ENCODE measurements at regions not wholly inside any gene's neighbourhood (a gene's known extent, or its start where the extent isn't known, plus 50 kb on each side); places are given as distances from the start of the nearest gene placed in this dataset.
"Not testable (repeated sequence)": the region's sequence is repeated elsewhere in the genome, so short reads cannot be mapped to it uniquely, and the experiment has no call there.

DNA sequence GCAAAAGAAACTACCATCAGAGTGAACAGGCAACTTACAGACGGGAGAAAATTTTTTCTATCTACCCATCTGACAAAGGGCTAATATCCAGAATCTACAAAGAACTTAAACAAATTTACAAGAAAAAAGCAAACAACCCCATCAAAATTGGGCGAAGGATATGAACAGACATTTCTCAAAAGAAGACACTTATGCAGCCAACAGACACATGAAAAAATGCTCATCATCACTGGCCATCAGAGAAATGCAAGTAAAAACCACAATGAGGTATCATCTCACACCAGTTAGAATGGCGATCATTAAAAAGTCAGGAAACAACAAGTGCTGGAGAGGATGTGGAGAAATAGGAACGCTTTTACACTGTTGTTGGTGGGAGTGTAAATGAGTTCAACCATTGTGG lies 206.6 kb upstream of the HTR1E start:
- not testable (repeated sequence) for DNase-seq

DNA sequence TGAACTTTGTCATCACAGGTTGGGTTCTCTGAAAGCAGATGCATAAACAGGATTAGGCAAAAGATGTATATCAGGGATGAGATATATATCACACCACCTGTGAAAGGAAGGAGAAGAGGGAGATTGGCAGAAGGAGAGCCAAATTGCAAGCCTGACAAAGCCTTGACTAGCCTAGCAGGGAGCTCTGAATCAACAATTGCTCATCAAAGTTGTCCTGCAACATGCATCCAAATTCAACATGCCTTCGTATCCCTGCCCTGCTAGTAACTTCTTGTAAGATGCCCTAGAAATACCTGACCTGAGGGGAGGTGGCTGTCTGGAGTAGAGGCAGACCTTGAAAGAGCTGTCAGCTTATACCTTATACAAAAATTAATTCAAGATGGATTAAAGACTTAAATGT lies 207.1 kb upstream of the HTR1E start:
- DNase-seq, result no peak

DNA sequence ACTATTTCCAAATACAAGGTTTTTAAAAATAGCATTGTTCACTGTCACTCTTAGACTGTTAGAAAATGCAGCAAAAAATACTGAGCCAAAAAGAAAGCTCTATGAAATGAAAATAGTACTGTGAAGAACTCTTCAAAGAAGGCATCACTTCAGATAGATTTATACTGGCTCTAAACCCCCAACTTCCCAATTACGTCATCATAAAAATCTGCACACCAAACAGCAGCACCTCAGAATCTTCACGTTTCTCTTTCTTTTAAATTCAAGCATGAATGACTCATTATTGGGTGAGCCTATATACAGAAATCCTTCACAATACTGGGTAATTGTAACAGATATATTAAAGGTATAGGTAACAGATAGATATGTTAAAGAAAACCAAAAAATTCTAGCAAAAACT lies 208.4 kb upstream of the HTR1E start:
- DNase-seq, result no peak

DNA sequence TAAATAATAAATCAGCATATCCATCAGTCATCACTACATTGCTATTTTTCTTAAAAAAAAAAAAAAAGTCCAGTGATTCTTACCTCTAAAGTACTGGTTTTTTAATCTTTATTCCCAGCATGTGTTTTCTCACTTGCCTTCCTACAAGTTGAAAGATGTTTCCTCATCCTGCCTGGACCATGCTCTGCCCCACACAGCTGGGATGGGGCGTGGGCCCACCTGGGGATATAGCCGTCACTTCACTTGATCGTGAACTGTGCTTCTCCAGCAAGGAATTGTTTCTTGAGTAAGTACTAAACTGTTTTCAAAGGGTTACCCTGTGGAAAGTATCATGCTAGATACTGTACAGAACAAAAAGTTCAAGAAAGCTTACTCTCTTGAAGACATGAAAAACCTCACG lies 212.6 kb upstream of the HTR1E start:
- DNase-seq, result no peak

DNA sequence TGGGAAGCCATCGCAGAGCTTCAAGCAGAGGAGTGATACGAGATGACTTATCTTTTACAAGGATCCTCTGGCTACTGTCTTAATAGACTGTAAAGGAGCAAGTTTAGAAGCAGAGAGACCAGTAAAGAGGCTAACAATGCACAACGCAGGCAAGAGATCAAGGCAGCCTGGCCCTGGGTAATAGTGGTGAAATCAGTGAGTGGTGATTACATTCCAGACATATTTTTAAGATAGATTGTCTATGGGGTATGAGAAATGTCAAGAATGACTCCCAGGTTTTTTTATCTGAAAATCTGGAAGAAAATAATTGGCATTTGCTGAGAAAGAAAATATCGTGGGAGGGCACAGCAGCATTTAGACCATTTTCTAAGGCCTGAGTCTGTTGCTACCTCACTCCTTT lies 213.6 kb upstream of the HTR1E start:
- DNase-seq, result no peak

DNA sequence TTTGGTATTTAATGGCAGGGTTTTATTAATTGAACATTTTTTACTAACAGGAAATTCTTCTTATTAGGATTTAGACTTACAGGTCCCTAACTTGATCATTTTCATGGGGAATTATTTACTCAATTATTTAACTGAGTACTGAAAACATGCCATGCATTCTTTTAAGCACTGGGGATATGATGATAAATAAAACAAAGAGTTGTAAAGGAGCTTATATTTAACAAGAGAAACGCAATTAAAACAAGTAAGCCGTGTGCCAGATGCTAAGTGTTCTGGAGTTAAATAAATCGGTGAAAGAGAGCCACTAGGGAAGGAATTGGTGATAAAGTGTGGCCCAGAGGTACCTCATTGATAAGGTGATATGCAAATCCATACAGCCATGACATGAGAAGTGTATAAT lies 214.2 kb upstream of the HTR1E start:
- DNase-seq, result no peak

DNA sequence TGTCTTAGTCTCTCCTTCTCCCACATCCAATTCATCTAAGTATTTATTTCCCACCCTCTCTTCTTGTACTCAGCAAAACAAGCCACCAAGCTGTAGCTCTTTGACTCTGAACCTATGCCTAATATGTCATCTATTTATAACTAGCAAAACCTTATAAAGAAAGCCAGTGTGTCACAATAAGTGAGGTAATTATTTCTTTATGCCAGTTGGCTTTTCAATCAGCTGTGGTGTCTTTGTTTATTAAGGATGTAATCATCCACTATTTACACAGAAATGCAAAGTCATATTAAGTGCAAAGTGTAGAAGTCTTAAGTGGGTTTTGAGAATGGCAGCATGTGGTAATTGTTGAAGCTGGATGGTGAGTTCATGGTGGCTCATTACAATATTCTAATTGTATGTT lies 215.2 kb upstream of the HTR1E start:
- DNase-seq, result no peak

DNA sequence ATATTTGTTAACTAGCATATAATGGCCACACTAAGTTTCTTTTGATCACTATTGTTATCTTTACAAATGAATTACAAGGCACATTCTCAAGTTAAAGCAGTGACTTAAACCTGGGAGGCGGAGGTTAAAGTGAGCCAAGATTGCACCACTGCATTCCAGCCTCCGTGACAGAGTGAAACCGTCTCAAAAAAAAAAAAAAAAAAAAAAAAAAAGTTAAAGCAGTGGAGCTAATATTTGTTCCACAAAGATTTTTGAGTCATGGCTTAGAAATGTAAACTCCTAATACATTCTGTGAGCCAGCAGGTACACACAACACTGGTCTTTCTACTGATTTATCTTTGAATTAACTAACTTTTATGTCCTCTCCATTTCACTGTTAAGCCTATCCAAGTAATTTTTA lies 221.7 kb upstream of the HTR1E start:
- DNase-seq, result no peak

DNA sequence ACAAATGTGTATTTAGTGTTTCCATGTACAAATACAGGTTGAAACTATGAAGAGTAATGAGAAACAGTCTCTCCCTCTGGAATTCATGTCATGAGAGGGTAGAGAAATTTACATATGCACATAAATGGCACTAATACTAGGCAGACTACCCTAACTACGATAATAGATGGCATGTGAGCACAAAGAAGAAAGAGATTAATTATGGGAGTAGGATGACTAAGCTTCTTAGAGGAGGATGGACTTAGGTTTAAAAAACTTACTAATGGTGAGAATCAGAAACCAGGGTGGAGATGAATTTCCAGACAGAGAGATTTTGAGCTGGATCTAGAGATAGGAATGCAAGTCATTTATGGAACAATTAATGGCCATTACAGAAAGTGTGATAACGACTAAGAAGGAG lies 225.3 kb upstream of the HTR1E start:
- DNase-seq, result no peak

DNA sequence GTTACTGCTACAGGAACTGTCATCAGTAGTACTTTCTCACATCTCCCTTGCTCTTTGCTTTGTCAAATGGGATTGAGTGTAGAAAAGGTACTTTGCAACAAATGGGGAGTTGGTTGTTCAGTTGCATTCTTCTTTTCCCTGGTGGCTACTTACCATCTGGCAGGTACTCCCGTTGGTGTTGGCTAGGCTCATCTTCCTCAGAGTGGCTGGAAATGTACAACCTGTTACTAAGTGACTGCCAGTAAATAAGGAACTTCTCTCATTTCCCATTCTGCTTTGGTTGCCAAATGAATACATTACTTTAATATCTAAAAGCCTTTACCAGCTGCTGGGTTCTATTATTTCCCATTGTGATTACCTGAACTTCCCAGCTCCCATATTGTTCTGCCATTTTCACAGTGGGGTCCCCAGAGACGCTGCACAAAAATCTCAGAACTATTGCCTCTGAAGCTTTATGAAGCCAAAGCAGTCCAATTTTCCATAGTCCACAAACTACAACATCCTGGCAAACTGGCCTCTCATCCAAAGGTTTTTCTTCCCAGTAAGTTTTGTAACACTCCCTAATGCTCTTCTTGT lies 229.7 kb upstream of the HTR1E start:
- DNase-seq, result no peak

DNA sequence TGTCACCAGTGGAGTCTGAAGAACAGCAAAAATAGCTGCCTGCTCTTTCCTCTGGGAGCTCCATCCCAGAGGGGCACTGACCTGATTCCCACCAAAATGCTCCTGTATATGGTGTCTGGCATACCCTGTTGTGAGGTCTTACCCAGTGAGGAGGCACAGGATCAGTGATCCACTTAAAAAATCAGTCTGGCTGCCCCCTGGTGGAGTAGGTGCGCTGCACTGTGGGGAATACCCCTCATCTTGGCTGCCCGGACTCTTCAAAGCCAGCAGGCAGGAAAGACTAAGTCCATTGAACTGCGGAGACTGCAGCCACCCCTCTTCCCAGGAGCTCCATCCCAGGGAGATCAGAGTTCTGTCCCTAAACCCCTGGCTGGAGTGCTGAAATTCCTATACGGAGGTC lies 230.9 kb upstream of the HTR1E start:
- DNase-seq, result no peak

DNA sequence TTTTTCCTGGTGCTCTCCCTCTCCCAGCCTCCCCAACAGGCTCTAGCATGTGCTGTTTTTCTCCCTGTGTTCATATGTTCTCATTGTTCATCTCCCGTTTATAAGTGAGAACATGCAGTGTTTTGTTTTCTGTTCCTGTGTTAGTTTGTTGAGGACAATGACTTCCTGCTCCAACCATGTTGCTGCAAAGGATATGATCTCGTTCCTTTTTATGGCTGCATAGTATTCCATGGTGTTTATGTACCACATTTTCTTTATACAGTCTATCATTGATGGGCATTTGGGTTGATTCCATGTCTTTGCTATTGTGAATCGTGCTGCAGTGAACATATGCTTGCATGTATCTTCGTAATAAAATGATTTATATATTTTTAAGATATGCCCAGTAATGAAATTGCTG lies 236.1 kb upstream of the HTR1E start:
- not testable (repeated sequence) for DNase-seq

DNA sequence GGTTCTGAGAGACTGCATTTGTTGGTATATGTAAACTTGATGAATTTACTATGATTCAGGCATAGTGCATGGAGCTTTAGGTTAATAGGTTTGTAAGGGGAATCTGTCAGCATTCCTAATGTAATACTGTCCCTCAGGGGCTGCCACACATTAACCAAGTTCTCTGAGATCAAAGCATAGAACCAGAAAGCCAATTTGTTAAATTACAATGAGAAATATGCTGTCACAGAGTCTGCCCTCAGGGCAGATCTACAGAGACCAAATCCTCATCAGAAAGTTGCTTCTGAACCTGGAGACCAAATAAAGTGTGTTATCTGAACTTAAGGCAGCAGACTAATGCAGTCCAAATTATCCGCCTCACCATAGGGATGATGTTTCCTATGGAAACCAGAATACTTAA lies 250.8 kb upstream of the HTR1E start:
- no peak for DNase-seq

DNA sequence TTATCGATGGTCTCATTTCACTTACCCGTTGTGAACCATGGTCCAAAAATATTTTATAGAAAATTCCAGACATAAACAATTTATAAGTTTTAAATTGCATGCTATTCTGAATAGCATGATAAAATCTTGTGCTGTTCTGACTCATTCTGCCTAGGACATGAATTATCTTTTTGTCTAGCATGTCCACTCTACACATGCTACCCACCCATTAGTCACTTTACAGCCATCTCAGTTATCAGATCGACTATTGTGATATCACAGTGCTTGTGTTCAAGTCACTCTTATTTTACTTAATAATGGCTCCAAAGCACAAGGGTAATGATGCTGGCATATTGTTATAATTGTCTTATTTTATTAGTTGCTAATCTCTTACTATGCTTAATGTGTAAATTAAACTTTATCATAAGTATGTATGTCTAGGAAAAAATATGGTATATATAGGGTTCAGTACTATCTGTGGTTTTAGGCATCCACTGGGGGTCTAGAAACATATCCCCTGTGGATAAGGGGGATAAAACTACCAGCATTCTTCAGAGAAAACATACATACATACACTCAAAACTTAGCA lies 252.0 kb upstream of the HTR1E start:
- DNase-seq, result no peak

DNA sequence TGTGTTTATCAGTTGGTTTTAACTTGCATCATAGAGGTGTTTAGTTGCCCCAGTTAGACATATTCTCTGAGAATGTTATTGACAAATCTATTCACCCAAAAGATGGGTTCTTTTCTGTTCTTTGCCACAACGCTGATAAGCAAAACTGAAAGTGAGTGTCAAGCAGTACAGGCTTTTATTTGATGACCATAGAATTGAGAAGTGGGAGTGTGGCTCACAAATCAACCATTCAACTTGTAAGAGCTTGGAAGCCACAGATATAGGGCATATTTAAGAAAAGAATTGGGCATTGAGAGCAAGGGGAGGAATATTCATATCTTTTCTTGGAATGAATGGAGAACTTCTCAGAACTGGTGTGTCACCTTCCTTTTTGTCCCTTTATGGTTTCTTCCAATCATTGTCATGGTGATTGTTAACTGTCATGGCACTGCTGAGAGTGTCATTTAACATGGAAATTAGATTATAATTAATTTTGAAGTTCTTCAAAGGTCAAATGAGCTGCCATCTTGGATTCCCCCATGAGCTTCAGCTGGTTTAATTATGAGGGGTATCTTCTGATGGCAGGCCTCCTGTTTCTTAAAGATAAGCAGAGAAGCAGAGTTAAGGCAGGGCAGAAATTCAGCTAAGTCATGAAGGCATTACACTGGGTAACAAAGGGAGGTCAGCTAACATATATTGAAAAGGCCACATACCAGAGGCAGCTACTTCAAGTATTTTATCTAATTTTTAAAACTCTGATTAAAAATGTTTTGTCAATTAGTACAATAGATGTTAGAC lies 254.0 kb upstream of the HTR1E start:
- DNase-seq, result no peak

DNA sequence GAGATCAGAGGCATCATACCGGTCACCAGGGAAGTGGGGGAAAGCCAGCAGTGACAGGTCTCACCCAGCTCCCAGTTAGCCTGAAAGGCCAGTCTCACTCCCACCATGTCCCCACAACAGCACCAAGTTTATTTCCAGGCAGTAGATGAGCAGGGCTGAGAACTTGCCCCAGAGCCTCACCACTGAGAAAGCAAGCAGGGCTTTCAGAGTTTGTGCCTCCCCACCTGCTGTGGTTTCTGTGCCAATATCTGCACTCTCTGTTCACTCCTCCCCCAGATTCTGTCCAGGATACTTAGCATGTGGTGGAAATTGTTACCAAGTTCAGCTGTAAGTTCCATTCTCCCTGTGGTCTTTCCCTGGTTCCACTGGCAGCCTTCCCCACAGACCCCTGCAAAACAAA lies 255.0 kb upstream of the HTR1E start:
- DNase-seq, result no peak

DNA sequence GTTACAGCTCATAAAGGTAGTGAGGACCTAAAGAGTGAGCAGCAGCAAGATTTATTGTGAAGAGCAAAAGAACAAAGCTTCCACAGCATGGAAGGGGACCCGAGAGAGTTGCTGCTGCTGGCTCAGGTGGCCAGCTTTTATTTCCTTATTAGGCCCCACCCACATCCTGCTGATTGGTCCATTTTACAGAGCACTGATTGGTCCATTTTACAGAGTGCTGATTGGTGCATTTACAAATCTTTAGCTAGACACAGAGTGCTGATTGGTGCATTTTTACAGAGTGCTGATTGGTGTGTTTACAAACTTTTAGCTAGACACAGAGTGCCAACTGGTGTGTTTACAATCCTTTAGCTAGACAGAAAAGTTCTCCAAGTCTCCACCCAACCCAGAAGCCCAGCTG lies 256.2 kb upstream of the HTR1E start:
- DNase-seq, result not testable (repeated sequence)

DNA sequence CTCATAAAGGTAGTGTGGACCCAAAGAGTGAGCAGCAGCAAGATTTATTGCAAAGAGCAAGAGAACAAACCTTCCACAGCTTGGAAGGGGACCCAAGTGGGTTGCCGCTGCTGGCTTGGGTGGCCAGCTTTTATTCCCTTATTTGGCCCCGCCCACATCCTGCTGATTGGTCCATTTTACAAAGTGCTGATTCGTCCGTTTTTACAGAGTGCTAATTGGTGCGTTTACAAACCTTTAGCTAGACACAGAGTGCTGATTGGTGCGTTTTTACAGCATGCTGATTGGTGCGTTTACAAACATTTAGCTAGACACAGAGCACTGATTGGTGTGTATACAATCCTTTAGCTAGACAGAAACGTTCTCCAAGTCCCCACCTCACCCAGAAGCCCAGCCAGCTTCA lies 265.2 kb upstream of the HTR1E start:
- not testable (repeated sequence) for DNase-seq

DNA sequence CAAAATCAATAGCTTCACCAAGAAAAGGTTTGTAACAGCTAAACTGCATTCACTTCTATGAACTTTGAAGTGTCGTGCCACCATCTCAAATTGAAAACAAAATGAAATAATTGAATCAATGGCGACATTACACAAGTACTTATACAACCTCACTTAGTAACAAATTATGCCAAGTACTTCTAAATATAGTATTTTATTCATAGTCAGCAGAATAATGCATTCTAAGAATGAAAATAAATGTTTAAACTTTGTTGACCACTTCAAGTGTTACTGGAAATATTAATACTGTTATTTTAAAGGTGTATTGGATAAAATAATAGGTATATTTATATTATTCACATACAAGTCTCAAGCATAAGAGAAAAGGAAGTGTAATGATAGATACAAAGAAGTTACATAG lies 280.1 kb upstream of the HTR1E start:
- no peak for DNase-seq

DNA sequence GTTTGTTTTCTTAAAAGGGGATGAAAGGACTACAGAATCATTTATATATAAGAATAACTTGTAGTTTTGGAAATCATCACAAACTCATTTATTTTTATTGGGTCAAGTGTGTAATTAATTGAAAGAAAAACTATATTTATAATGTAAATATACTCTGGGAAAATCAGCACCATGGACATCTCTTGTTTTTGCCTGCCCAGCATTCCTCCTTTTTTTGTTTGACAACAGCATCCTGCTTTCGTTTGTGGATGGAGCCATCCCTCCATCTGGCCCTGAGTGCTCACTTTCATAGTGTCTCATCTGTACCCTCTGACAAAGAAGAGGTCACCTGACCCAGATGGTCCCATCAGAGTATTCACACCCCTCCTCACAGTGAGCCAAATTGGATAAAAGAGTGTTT lies 308.2 kb upstream of the HTR1E start:
- DNase-seq, result no peak

DNA sequence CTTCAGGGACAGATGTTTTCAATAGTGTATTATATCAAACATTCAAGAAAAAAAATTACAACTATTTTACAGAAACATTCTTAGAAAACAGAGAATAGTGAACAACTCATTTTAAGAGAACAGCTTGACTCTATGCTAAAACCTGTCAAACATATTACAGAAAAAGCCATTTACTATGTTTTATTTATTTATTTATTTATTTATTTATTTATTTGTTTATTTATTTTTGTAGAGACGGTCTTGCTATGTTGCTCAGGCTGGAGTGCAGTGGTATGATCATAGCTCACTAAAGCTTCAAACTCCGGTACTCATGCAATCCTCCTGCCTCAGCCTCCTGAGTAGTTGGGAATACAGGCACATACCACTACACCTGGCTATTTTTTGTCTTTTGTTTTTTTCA lies 317.9 kb upstream of the HTR1E start:
- no peak for DNase-seq

DNA sequence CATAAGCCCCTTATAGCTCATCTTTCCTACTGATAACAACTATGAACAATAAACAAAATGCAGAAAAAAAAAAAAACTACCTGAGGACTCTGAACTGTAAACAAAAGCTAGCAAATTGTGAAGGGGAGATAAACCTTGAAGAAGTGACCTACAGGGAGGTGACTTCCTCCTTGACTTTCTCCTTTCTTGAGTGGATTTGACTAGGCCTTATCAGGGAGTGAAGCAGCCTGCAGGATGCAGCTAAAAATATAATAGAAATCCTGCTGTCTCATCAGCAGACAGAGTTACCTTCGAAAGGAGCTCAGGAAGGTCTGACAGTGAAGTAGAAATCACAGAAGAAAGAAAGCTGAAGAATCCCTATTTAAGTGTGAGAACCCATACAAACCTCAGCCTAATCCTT lies 322.0 kb upstream of the HTR1E start:
- DNase-seq, result no peak

DNA sequence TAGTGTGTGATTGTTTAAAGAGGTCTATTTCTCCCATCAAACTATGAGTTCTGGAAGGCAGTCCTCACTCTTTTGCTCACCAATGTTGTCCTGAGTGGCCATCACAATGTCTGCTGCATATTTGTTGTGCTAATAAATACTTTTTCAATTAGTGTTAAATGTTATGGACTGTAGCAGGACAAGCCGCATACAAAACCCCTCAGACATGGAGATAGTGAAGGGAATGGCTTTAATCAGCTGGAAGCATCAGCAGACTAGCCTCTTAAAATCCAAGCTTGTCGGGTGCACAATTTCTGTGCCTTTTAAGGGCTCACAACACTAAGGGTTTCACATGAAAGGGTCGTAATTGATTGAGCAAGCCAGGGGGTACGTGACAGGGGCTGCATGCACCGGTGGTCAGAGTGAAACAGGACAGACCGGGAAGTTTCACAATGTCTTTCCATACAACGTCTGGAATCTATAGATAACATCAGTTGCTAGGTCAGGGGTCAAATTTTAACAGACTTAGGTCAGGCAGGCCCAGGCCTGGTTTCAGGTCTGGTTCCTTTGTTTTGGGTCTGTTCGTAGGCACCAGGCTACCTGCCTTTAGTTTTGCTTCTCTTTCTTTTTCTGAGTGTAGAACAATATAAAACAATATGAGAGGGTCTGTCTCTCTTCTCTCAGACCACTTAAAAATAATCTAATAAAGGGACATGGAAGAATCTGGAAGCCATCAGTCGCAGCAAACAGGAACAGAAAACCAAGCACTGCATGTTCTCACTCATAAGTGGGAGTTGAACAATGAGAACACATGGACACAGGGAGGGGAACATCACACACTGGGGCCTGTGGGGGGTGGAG lies 327.6 kb upstream of the HTR1E start:
- no peak for DNase-seq

DNA sequence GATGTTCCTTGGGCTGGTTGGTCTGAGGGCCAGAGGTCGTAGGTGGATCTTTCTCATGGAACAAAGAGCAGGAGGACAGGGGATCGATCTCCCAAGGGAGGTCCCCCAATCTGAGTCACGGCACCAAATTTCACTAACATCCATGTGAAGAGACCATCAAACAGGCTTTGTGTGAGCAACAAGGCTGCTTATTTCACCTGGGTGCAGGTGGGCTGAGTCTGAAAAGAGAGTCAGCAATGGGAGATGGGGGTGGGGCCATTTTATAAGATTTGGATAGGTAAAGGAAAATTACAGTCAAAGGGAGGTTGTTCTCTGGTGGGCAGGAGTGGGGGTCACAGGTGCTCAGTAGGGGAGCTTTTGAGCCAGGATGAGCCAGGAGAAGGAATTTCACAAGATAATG lies 334.0 kb upstream of the HTR1E start:
- DNase-seq, result not testable (repeated sequence)
